ENCODE measurements at regions not wholly inside any gene's neighbourhood (a gene's known extent, or its start where the extent isn't known, plus 50 kb on each side); places are given as distances from the start of the nearest gene placed in this dataset.
"Not testable (repeated sequence)": the region's sequence is repeated elsewhere in the genome, so short reads cannot be mapped to it uniquely, and the experiment has no call there.

GRCh38 chr11:81869351-81870065 lies 864.2 kb downstream of the FAM181B start:
- DNase-seq = no peak

- no peak for DNase-seq
These were observed 866.8 kb downstream of the FAM181B start for GRCh38 chr11:81866896-81867295.

- no peak for DNase-seq
These were observed 876.3 kb downstream of the FAM181B start for GRCh38 chr11:81857386-81857785.

- no peak for DNase-seq
These were observed 879.9 kb downstream of the FAM181B start for GRCh38 chr11:81853791-81854190.

- no peak for DNase-seq
These were observed 880.8 kb downstream of the FAM181B start for GRCh38 chr11:81852896-81853295.

- DNase-seq = no peak
These were observed 893.3 kb downstream of the FAM181B start for GRCh38 chr11:81840380-81840779.

- no peak for DNase-seq
These were observed 893.7 kb downstream of the FAM181B start for GRCh38 chr11:81839976-81840375.

GRCh38 chr11:81839016-81839415 lies 894.6 kb downstream of the FAM181B start:
- no peak for DNase-seq

GRCh38 chr11:81829976-81830375 lies 903.7 kb downstream of the FAM181B start:
- no peak for DNase-seq

- no peak for DNase-seq
These were observed 908.3 kb downstream of the FAM181B start for GRCh38 chr11:81825346-81825745.

- no peak for DNase-seq
These were observed 914.2 kb downstream of the FAM181B start for GRCh38 chr11:81819462-81819861.

GRCh38 chr11:81804858-81805257 lies 928.8 kb downstream of the FAM181B start:
- DNase-seq = no peak

- no peak for DNase-seq
These were observed 931.1 kb downstream of the FAM181B start for GRCh38 chr11:81802591-81802990.

- no peak for DNase-seq
These were observed 941.2 kb downstream of the FAM181B start for GRCh38 chr11:81792416-81792815.

- DNase-seq = no peak
These were observed 946.0 kb downstream of the FAM181B start for GRCh38 chr11:81787584-81788049.

- no peak for DNase-seq
These were observed 961.5 kb downstream of the FAM181B start for GRCh38 chr11:81772166-81772565.

- not testable (repeated sequence) for DNase-seq
These were observed 963.8 kb downstream of the FAM181B start for GRCh38 chr11:81769906-81770305.

GRCh38 chr11:81756864-81757595 lies 976.6 kb downstream of the FAM181B start:
- DNase-seq = no peak

GRCh38 chr11:81749245-81749644 lies 984.4 kb downstream of the FAM181B start:
- no peak for DNase-seq

- DNase-seq = no peak
These were observed 989.1 kb downstream of the FAM181B start for GRCh38 chr11:81744336-81745116.

- no peak for DNase-seq
These were observed 1008.0 kb downstream of the FAM181B start for GRCh38 chr11:81725701-81726100.

- DNase-seq = no peak
These were observed 1016.0 kb downstream of the FAM181B start for GRCh38 chr11:81717695-81718094.

GRCh38 chr11:81707881-81708280 lies 1025.8 kb downstream of the FAM181B start:
- no peak for DNase-seq

GRCh38 chr11:81705283-81705682 lies 1028.4 kb downstream of the FAM181B start:
- DNase-seq = no peak

Measured in NCI-H2029 (cell line).